K562 (cell line): ENCODE measurements at regions not wholly inside any gene's neighbourhood (a gene's known extent, or its start where the extent isn't known, plus 50 kb on each side); places are given as distances from the start of the nearest gene placed in this dataset.

ENCODE experiments used
- ATAC-seq: fragments of 200-7000 bp; cut with Tn5 transposase; 3 replicates; pipeline ENCODE4 v1.9.1; 2020; ENCODE audit warnings: moderate library complexity
- BruUV-seq: library from RNA; stranded (reverse); fragments of 400-500 nt; replicated peaks from 2 replicates; lab custom pipeline; 2021; lab: Mats Ljungman, UMichigan
- CTCF ChIA-PET: fragments of 300-600 bp; formaldehyde crosslinking; extraction: SDS; loops from one replicate; lab custom pipeline; 2021; ENCODE audit warnings: low intra/inter-chr PET ratio; lab: Yijun Ruan, JAX
- POLR2A ChIA-PET: fragments of 300-600, 350-650 bp; sonication (Branson Sonifier 250); formaldehyde crosslinking; extraction: SDS; loops from one replicate; lab custom pipeline; 2021; ENCODE audit warnings: antibody characterized with exemption, inconsistent platforms; lab: Yijun Ruan, JAX
- DNase-seq, 4 experiments: peaks; one replicate each; pipeline versions ENCODE4 v3.0.0 to v3.0.0-alpha.2; 2011 to 2018; ENCODE audit warnings: low spot score in 3 of 4, mixed read lengths in 3 of 4; ENCODE audit errors: extremely low read depth in 1 of 4
- FAIRE-seq: peaks from 2 replicates; lab custom pipeline; 2011; peaks lifted over from hg19 to GRCh38; lab: Jason Lieb, UNC
- H2AFZ ChIP-seq: 2 replicates; pipeline ENCODE4 v1.6.0; 2011; ENCODE audit warnings: low read depth, low read length, control low read depth, inconsistent platforms
- H3K27ac ChIP-seq: fragments of 200-600 bp; 3 replicates; pipeline ENCODE4 v1.8.0; 2011; ENCODE audit warnings: low read depth, mild to moderate bottlenecking, control low read depth, inconsistent platforms, low read length, moderate library complexity, mixed read lengths; ENCODE audit errors: extremely low read depth
- H3K27me3 ChIP-seq, 2 experiments: fragments of 300-600 bp in 1 of 2; 2 replicates in 1 of 2; 3 replicates in 1 of 2; pipeline versions ENCODE4 v1.6.0 to v1.8.0; 2011; ENCODE audit warnings: inconsistent platforms in 2 of 2, low read length in 2 of 2, mild to moderate bottlenecking in 1 of 2, mixed read lengths in 1 of 2, moderate library complexity in 1 of 2; ENCODE audit not compliant: control insufficient read depth in 2 of 2, insufficient read depth in 2 of 2
- H3K36me3 ChIP-seq: fragments of 300-600 bp; 3 replicates; pipeline ENCODE4 v1.8.0; 2011; ENCODE audit warnings: mild to moderate bottlenecking, low read length, inconsistent platforms; ENCODE audit not compliant: control insufficient read depth, insufficient read depth
- H3K4me1 ChIP-seq, 2 experiments: fragments of 200-600 bp in 1 of 2; replicated peaks in 1 of 2; 2 replicates in 1 of 2; 3 replicates in 1 of 2; pipeline versions ENCODE4 v1.5.1 to v1.8.0; 2011; ENCODE audit warnings: inconsistent platforms in 2 of 2, low read length in 2 of 2, mild to moderate bottlenecking in 1 of 2, mixed read lengths in 1 of 2, moderate library complexity in 1 of 2; ENCODE audit not compliant: control insufficient read depth in 2 of 2, insufficient read depth in 2 of 2
- H3K4me2 ChIP-seq: 2 replicates; pipeline ENCODE4 v1.6.1; 2011; ENCODE audit warnings: low read length, control low read depth, inconsistent platforms, mixed read lengths; ENCODE audit not compliant: insufficient read depth
- H3K4me3 ChIP-seq: fragments of 200-600 bp; sonication (generic), shearing (Covaris generic); 2 replicates; pipeline ENCODE4 v1.5.1; 2016; ENCODE audit warnings: control low read depth, inconsistent platforms
- H3K79me2 ChIP-seq: fragments of 200-600 bp; 3 replicates; pipeline ENCODE4 v1.8.0; 2011; ENCODE audit warnings: low read length, inconsistent platforms; ENCODE audit not compliant: control insufficient read depth, insufficient read depth
- H3K9ac ChIP-seq, 2 experiments: 2 replicates each; pipeline versions ENCODE4 v1.6.0 to v1.6.1; 2011; ENCODE audit warnings: low read depth in 2 of 2, low read length in 2 of 2, control low read depth in 1 of 2, inconsistent platforms in 1 of 2, mild to moderate bottlenecking in 1 of 2, mixed read lengths in 1 of 2; ENCODE audit not compliant: insufficient read depth in 1 of 2
- H3K9me1 ChIP-seq: one replicate; pipeline ENCODE4 v1.6.0; 2011; ENCODE audit warnings: inconsistent platforms, mild to moderate bottlenecking, low read length, moderate library complexity; ENCODE audit not compliant: control insufficient read depth, insufficient read depth
- H3K9me3 ChIP-seq: replicated peaks from 2 replicates; pipeline ENCODE4 v1.5.1; 2011; ENCODE audit warnings: low read depth, low read length, inconsistent platforms; ENCODE audit not compliant: control insufficient read depth, insufficient read depth
- H4K20me1 ChIP-seq: replicated peaks from 2 replicates; pipeline ENCODE4 v1.6.1; 2011; ENCODE audit warnings: low read length, inconsistent platforms, mixed read lengths; ENCODE audit not compliant: control insufficient read depth, insufficient read depth
- BRD9 ChIP-seq: fragments of 450-650 bp; IDR thresholded peaks from 2 replicates; pipeline ENCODE4 v1.6.1; 2018; ENCODE audit warnings: low read depth; ENCODE audit not compliant: partially characterized antibody
- CBX1 ChIP-seq: sonication (generic); IDR thresholded peaks from 2 replicates; pipeline ENCODE4 v1.6.1; 2016; ENCODE audit warnings: antibody characterized with exemption, low read depth, mild to moderate bottlenecking
- CBX2 ChIP-seq: fragments of 200-600 bp; sonication (generic); IDR thresholded peaks from one replicate; pipeline ENCODE4 v1.6.1; 2012; ENCODE audit warnings: mild to moderate bottlenecking, low read length, inconsistent platforms; ENCODE audit not compliant: insufficient read depth, poor library complexity, severe bottlenecking
- CREM ChIP-seq: IDR thresholded peaks from 2 replicates; pipeline ENCODE4 v1.6.1; 2014; ENCODE audit warnings: antibody characterized with exemption, low read depth
- ERF ChIP-seq: fragments of 450-650 bp; formaldehyde crosslinking; IDR thresholded peaks from 2 replicates; pipeline ENCODE4 v1.4.0; 2020; ENCODE audit warnings: mild to moderate bottlenecking, mixed read lengths
- GABPB1 ChIP-seq: sonication (generic); formaldehyde crosslinking; IDR thresholded peaks from 2 replicates; pipeline ENCODE4 v1.8.0; 2022; ENCODE audit warnings: mild to moderate bottlenecking, missing genetic modification reagents
- PCBP2 ChIP-seq: fragments of 200-400 bp; formaldehyde crosslinking; IDR thresholded peaks from 2 replicates; pipeline ENCODE4 v1.6.1; 2018; ENCODE audit warnings: low read length, low read depth, mild to moderate bottlenecking, moderate library complexity; ENCODE audit not compliant: poor library complexity, severe bottlenecking
- RBM25 ChIP-seq: fragments of 200-400 bp; formaldehyde crosslinking; IDR thresholded peaks from 2 replicates; pipeline ENCODE4 v1.6.1; 2018; ENCODE audit warnings: low read length, low read depth, moderate library complexity; ENCODE audit not compliant: severe bottlenecking
- SMARCA4 ChIP-seq: fragments of 450-650 bp; IDR thresholded peaks from 2 replicates; pipeline ENCODE4 v1.6.1; 2016
- ZFPM2 ChIP-seq: fragments of 250-450 bp; sonication (Bioruptor Pico); IDR thresholded peaks from 2 replicates; pipeline ENCODE4 v1.5.1; 2022; ENCODE audit warnings: mild to moderate bottlenecking
- ZNF133 ChIP-seq: fragments of 250-450 bp; sonication (Bioruptor Pico); IDR thresholded peaks from 2 replicates; pipeline ENCODE4 v1.4.0; 2020; ENCODE audit warnings: mild to moderate bottlenecking
- ZNF23 ChIP-seq: fragments of 250-450 bp; sonication (Bioruptor Pico); IDR thresholded peaks from 2 replicates; pipeline ENCODE4 v1.4.0; 2020; ENCODE audit warnings: mild to moderate bottlenecking
- WGBS: fragments of 100-300 bp; shearing (Covaris generic); methylation state at CpG from one replicate; pipeline ENCODE4 v1.1.6; 2016; ENCODE audit warnings: low coverage, mixed read lengths; ENCODE audit not compliant: insufficient coverage; ENCODE audit errors: missing lambda C conversion rate; 5-methylcytosine and 5-hydroxymethylcytosine counted together
- in situ Hi-C: fragments of 300-500 bp; cut with MboI; formaldehyde crosslinking; loops from 4 replicates; pipeline ENCODE4 v1.15.0; 2018; ENCODE audit warnings: inconsistent platforms, mixed read lengths
- intact Hi-C: fragments of 100-400 bp; cut with micrococcal nuclease; formaldehyde crosslinking; loops from 2 replicates; pipeline ENCODE4 v1.14.2; 2022
- TF ChIP-seq, protein P1 (sequence below): fragments of 450-650 bp; formaldehyde crosslinking; IDR thresholded peaks from 2 replicates; pipeline ENCODE4 v1.4.0; 2020; ENCODE audit warnings: mild to moderate bottlenecking

DNA sequence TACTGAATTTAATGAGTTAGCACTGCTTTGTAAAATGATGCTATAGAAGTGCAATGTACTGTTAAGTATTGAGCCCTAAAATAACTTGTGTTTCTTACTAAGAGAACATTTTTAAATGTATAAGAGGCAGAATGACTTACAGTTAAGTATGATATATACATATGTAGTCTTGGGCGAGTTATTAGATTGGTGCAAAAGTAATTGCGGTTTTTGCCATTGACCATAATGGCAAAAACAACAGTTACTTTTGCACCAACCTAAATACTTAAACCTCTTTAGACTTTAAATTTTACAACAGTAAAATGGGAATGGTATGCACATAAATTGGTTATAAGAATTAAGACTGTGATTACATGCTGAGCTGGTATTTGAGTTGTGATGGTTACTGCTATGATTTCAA lies 79.8 kb downstream of the CNTN3 start:
- no peak for ATAC-seq
- H3K4me2 ChIP-seq, result no peak overlapping the region
- in situ Hi-C loops (no loop called here), intact Hi-C loops (no loop called here)
- WGBS, result 4% methylated on average over 2 of the region's 2 CpGs
- no peaks in the 10 kb centered on the region for H3K79me2 ChIP-seq
- H3K9me3 ChIP-seq, result no peaks in the 10 kb centered on the region; the same call in 1 of the 2 replicates
- no peaks in the 10 kb centered on the region for H3K36me3 ChIP-seq
- POLR2A ChIA-PET, result no interaction called here
- CTCF ChIA-PET, result no interaction called here
- FAIRE-seq, result no peak
- no peak overlapping the region for H2AFZ ChIP-seq
- DNase-seq, result no peak
- H3K27me3 ChIP-seq, result no peaks in the 10 kb centered on the region
- H3K27ac ChIP-seq, result no peak overlapping the region
- H3K9me1 ChIP-seq, result no peaks in the 10 kb centered on the region
- no TSS peak for BruUV-seq
- no peaks in the 10 kb centered on the region for H3K4me1 ChIP-seq
- H3K9ac ChIP-seq, result no peak overlapping the region
- H4K20me1 ChIP-seq, result no peaks in the 10 kb centered on the region
- no peak overlapping the region for H3K4me3 ChIP-seq
- no peak for TF ChIP-seq ZFPM2 (CRISPR knock-in tag)
- no peak for TF ChIP-seq PCBP2
- no peak for TF ChIP-seq ZNF23 (CRISPR knock-in tag)
- TF ChIP-seq CBX1, result no peak
- no peak for TF ChIP-seq ZNF133 (CRISPR knock-in tag)
- TF ChIP-seq CBX2, result no peak
- no peak for TF ChIP-seq SMARCA4
- TF ChIP-seq RBM25, result no peak
- no peak for TF ChIP-seq CREM
- TF ChIP-seq BRD9, result no peak
- TF ChIP-seq ERF (CRISPR knock-in tag), result no peak
- TF ChIP-seq, protein P1, sequence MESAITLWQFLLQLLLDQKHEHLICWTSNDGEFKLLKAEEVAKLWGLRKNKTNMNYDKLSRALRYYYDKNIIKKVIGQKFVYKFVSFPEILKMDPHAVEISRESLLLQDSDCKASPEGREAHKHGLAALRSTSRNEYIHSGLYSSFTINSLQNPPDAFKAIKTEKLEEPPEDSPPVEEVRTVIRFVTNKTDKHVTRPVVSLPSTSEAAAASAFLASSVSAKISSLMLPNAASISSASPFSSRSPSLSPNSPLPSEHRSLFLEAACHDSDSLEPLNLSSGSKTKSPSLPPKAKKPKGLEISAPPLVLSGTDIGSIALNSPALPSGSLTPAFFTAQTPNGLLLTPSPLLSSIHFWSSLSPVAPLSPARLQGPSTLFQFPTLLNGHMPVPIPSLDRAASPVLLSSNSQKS, result no peak
- no peak for TF ChIP-seq GABPB1
